Tibial nerve (tissue), 4 donors: ENCODE measurements at regions not wholly inside any gene's neighbourhood (a gene's known extent, or its start where the extent isn't known, plus 50 kb on each side); places are given as distances from the start of the nearest gene placed in this dataset.

ENCODE experiments used
- EP300 ChIP-seq, 2 donors: sonication (generic); formaldehyde crosslinking; IDR thresholded peaks; one replicate each; pipeline ENCODE4 v1.6.1; 2017; ENCODE audit warnings: antibody characterized with exemption in 2 of 2, mild to moderate bottlenecking in 1 of 2
- POLR2A ChIP-seq, 2 donors: fragments of 450-650 bp; IDR thresholded peaks; one replicate each; pipeline ENCODE4 v1.6.1; 2017; ENCODE audit warnings: antibody characterized with exemption in 2 of 2, mild to moderate bottlenecking in 2 of 2, moderate library complexity in 2 of 2
- TF ChIP-seq, protein P1 (sequence below), 5 experiments: fragments of 200-600 bp in 3 of 5; fragments of 450-650 bp in 2 of 5; sonication (generic) in 3 of 5; IDR thresholded peaks; one replicate each; pipeline ENCODE4 v1.5.1; 2016 to 2019; ENCODE audit warnings: antibody characterized with exemption in 5 of 5, mild to moderate bottlenecking in 3 of 5, moderate library complexity in 2 of 5

DNA sequence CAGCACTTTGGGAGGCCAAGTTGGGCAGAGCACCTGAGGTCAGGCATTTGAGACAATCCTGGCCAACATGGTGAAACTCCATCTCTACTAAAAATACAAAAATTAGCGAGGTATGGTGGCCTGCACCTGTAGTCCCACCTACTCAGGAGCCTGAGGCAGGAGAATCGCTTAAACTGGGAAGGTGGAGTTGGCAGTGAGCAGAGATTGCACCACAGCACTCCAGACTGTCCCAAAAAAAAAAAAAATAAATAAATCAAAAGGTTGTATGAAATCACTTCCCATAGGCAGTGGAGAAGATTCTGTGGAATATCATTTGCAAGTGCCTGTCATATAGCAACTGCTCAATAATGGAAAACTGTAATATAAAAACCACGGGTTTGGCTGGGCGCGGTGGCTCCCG lies 65.1 kb upstream of the SERBP1 start:
- TF ChIP-seq, protein P1, sequence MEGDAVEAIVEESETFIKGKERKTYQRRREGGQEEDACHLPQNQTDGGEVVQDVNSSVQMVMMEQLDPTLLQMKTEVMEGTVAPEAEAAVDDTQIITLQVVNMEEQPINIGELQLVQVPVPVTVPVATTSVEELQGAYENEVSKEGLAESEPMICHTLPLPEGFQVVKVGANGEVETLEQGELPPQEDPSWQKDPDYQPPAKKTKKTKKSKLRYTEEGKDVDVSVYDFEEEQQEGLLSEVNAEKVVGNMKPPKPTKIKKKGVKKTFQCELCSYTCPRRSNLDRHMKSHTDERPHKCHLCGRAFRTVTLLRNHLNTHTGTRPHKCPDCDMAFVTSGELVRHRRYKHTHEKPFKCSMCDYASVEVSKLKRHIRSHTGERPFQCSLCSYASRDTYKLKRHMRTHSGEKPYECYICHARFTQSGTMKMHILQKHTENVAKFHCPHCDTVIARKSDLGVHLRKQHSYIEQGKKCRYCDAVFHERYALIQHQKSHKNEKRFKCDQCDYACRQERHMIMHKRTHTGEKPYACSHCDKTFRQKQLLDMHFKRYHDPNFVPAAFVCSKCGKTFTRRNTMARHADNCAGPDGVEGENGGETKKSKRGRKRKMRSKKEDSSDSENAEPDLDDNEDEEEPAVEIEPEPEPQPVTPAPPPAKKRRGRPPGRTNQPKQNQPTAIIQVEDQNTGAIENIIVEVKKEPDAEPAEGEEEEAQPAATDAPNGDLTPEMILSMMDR (IDR thresholded peaks at IDR 0.05): no peak
- no peak for TF ChIP-seq POLR2A (IDR thresholded peaks at IDR 0.05)
- TF ChIP-seq EP300 (IDR thresholded peaks at IDR 0.05): no peak
